ENCODE measurements at regions not wholly inside any gene's neighbourhood (a gene's known extent, or its start where the extent isn't known, plus 50 kb on each side); places are given as distances from the start of the nearest gene placed in this dataset.

- no peak for TF ChIP-seq POLR2A (IDR thresholded peaks at IDR 0.05; ENCODE audit: low read depth, low read length)
- TF ChIP-seq POLR2AphosphoS5 (IDR thresholded peaks at IDR 0.05; ENCODE audit: low read depth, low read length) = no peak
- no peak for TF ChIP-seq SPI1 (IDR thresholded peaks at IDR 0.05; ENCODE audit: low read depth, low read length)
- no peak for TF ChIP-seq POU2F2 (IDR thresholded peaks at IDR 0.05; ENCODE audit: low read depth, low read length)
- no peak for TF ChIP-seq TAF1 (IDR thresholded peaks at IDR 0.05; ENCODE audit: low read depth, low read length)
- TF ChIP-seq PAX5 (IDR thresholded peaks at IDR 0.05; ENCODE audit: insufficient read depth, low read length, severe bottlenecking) = no peak
These were observed 71.4 kb downstream of the FOXA2 start for GRCh38 chr20:22512911-22513489.
